ENCODE measurements at regions not wholly inside any gene's neighbourhood (a gene's known extent, or its start where the extent isn't known, plus 50 kb on each side); places are given as distances from the start of the nearest gene placed in this dataset.

DNA sequence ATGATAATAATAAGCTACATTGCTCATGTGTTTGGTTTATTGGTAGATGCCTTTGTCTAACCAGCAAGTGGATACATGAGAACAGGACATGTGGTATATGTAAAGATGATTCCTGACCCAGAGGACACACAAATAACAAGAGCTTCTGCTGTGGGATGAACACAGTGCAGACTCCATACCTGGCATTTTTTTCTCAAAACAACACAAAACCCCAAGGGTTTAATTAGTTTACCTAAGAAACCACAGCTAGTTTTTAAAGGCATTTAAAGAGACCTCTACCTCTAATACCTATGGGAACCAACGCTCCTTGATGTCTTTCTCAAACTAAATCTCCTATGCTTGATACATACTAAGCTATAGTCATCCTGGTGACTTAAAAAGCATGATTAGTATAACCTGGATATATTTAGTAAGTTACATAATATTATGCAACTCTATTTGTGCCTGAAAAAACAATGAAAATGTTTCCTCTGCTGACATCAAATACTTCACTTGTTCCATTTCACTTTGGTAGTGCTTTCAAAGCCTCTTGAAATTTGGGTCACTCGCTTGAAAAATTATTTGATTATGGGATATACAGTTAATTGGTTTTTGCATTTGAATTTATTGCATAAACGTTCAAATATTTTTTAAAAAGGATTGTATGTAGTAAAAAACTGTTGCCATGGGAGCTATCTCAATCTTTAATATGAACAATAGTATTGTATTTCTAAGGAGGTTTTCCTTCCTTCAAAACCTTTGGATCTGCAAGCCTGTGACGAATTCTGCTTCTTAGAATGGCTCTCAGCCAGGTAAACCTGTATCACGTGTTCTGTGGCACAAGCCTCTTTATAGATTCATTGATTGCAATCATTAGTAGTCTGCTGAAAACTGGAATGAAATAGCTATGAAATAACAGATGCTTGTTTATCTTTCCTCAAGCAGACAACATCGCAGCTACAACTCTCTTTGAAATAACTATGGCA is 233.0 kb upstream of the KCNMB2 start:
- no TSS peak for BruUV-seq (replicated peaks)
- no peak for TF ChIP-seq HNF4G (IDR thresholded peaks at IDR 0.05; ENCODE audit: borderline replicate concordance, low read depth, low read length)
- TF ChIP-seq HNF4G (CRISPR knock-in tag; IDR thresholded peaks at IDR 0.05; ENCODE audit: borderline replicate concordance, low read depth): no peak
- TF ChIP-seq, protein P1, sequence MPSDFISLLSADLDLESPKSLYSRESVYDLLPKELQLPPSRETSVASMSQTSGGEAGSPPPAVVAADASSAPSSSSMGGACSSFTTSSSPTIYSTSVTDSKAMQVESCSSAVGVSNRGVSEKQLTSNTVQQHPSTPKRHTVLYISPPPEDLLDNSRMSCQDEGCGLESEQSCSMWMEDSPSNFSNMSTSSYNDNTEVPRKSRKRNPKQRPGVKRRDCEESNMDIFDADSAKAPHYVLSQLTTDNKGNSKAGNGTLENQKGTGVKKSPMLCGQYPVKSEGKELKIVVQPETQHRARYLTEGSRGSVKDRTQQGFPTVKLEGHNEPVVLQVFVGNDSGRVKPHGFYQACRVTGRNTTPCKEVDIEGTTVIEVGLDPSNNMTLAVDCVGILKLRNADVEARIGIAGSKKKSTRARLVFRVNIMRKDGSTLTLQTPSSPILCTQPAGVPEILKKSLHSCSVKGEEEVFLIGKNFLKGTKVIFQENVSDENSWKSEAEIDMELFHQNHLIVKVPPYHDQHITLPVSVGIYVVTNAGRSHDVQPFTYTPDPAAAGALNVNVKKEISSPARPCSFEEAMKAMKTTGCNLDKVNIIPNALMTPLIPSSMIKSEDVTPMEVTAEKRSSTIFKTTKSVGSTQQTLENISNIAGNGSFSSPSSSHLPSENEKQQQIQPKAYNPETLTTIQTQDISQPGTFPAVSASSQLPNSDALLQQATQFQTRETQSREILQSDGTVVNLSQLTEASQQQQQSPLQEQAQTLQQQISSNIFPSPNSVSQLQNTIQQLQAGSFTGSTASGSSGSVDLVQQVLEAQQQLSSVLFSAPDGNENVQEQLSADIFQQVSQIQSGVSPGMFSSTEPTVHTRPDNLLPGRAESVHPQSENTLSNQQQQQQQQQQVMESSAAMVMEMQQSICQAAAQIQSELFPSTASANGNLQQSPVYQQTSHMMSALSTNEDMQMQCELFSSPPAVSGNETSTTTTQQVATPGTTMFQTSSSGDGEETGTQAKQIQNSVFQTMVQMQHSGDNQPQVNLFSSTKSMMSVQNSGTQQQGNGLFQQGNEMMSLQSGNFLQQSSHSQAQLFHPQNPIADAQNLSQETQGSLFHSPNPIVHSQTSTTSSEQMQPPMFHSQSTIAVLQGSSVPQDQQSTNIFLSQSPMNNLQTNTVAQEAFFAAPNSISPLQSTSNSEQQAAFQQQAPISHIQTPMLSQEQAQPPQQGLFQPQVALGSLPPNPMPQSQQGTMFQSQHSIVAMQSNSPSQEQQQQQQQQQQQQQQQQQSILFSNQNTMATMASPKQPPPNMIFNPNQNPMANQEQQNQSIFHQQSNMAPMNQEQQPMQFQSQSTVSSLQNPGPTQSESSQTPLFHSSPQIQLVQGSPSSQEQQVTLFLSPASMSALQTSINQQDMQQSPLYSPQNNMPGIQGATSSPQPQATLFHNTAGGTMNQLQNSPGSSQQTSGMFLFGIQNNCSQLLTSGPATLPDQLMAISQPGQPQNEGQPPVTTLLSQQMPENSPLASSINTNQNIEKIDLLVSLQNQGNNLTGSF (CRISPR knock-in tag; IDR thresholded peaks at IDR 0.05): no peak
- no peak for FAIRE-seq
- Histone ChIP-seq H3K9ac (ENCODE audit: insufficient read depth, low read depth, low read length) (no peak overlapping the region), H4K20me1 (ENCODE audit: insufficient read depth, low read length) (no peaks in the 10 kb centered on the region), H3K4me1 (ENCODE audit: insufficient read depth, low read length) (no peaks in the 10 kb centered on the region), H3K36me3 (replicated peaks in 1 of 2; ENCODE audit: control insufficient read depth in 1 of 2, insufficient read depth in 2 of 2, low read length in 2 of 2) (no peaks in the 10 kb centered on the region), H3K27me3 (ENCODE audit: control insufficient read depth in 1 of 2, insufficient read depth in 2 of 2, low read length in 2 of 2) (no peaks in the 10 kb centered on the region), H3K4me2 (ENCODE audit: low read depth, low read length) (no peak overlapping the region), H3K27ac (ENCODE audit: extremely low read length, insufficient read depth, low read length) (no peak overlapping the region), H3K4me3 (replicated peaks in 1 of 3; ENCODE audit: insufficient read depth in 1 of 3, low read depth in 2 of 3, low read length in 3 of 3) (no peak overlapping the region), H2AFZ (ENCODE audit: low read length) (no peak overlapping the region), H3K9me3 (ENCODE audit: low read length) (no peaks in the 10 kb centered on the region), H3K79me2 (ENCODE audit: insufficient read depth, low read length) (no peaks in the 10 kb centered on the region)
- WGBS (ENCODE audit: low lambda C conversion rate): 0% methylated on average over 6 of the region's 6 CpGs
- DNase-seq (ENCODE audit: low spot score): no peak
- intact Hi-C loops (cut with micrococcal nuclease; ENCODE audit: unreplicated experiment) (no loop called here), in situ Hi-C loops (cut with HindIII; ENCODE audit: extremely low pct_ligation_motif_present, low pct_unique_long_range_greater_than_20kb) (no loop called here)
- ChIA-PET POLR2A (no interaction called here), CTCF (ENCODE audit: low intra/inter-chr PET ratio, low total read pairs) (no interaction called here)
- ATAC-seq: no peak
